AG08396 (cell line): ENCODE measurements at regions not wholly inside any gene's neighbourhood (a gene's known extent, or its start where the extent isn't known, plus 50 kb on each side); places are given as distances from the start of the nearest gene placed in this dataset.

Source experiments
- DNase-seq: peaks from one replicate; pipeline ENCODE4 v3.0.0; 2012; ENCODE audit warnings: low spot score, mixed read lengths

GRCh38 chr15:95567686-95568085 lies 762.8 kb upstream of the NR2F2 start:
- DNase-seq = no peak

GRCh38 chr15:95574053-95574452 lies 756.4 kb upstream of the NR2F2 start:
- DNase-seq = no peak

GRCh38 chr15:95577927-95578326 lies 752.6 kb upstream of the NR2F2 start:
- no peak for DNase-seq

DNA sequence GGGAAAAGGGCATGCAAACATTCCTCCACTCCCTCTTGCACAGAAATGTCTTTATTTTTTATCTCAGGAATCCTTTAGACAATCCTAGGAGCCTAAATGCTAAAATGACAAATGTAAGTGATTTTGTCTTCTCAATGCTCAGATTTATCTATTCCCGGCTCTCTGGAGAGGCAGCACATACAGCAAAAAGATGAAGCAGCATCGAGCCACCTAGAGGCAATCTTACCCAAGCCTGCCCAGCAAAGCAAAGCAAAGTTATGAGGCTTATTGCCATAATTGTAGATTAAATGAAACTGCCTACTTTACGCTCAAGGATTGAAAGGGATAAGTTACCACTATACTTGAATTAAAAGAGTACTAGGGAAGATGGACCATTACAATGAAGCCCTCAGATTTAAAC lies 750.4 kb upstream of the NR2F2 start:
- no peak for DNase-seq

GRCh38 chr15:95581595-95581994 lies 748.9 kb upstream of the NR2F2 start:
- no peak for DNase-seq

DNA sequence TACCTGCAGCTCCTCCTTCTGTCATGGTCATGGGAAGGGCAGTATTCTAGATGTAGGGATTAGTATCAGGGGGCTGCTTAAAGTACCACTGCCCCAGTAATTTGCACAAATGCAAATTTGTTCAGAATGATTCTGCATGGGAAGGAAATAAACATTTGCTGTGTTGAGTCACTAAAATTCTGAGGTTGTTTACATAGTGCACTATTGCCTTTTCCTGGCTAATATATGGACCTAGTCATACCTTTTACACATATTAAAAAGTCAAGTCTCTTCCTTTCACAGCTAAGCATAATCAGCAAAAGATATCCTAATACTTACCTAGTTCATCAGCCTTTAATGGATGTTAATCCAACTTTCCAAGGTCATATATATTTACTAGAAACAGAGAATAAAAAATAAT lies 746.4 kb upstream of the NR2F2 start:
- DNase-seq = no peak

DNA sequence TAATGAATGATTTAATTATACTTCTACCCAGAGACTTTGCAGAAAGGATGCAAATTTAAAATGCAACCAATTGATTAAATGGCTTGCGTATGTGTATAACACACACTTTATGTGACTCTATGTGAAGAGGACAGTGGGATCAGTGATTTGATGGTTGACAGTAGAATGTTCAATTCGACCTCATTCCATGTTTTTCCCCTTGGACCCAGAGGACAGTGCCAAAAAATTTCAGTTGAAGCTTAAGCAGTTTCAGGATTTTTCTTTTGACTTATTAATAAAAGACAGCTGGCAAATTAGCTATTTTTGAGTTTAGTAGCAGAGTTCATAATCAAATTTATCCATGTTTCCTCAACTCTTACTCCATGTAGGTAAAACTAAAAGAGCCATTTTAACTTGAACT lies 742.4 kb upstream of the NR2F2 start:
- no peak for DNase-seq

DNA sequence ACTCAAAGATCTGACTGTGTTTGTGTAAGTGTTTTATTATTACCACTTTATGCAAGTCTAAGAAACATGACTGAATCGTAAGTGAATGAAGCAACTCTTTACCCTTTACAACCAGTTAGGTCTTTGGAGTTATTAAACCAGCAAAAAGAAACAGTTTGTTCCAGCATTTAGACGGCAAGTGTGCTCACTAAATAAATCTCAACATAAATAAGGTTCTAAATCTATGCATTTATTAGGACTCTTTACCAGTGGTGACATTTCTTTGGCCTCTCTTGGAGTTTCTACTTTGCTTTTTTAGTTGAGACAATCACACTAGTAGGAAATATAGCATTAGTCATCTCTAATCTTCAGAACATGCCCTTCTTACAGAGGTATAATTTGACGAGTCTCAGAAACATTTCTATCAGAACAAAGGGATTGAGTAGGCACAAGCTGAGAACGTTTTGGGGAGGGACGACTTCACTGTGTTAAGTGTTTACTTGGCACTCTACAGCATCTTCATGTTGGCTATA lies 739.9 kb upstream of the NR2F2 start:
- no peak for DNase-seq

- DNase-seq = no peak
Observed at GRCh38 chr15:95591270-95591669, 739.2 kb upstream of the NR2F2 start.

DNA sequence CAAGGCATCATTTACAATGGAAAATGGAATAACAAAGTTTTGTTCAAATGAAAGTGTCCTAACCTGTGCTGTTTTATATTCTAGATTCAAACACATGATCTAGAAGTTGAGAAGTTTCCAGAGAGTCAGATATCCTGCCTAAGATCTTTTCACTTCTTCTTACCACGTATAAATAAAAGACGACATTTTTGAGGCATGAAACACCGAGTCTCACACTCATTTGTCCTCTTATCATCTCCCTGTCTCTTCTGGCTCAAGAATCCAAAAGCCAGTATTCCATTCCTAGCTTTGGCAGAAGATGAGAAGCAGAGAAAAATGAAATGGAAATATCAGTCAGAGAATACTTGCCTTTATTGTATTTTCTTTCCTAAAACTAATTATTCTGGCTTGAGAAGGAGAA lies 738.6 kb upstream of the NR2F2 start:
- DNase-seq = no peak

GRCh38 chr15:95594496-95594895 lies 736.0 kb upstream of the NR2F2 start:
- no peak for DNase-seq

- no peak for DNase-seq
Observed at GRCh38 chr15:95595759-95596158, 734.7 kb upstream of the NR2F2 start.

DNA sequence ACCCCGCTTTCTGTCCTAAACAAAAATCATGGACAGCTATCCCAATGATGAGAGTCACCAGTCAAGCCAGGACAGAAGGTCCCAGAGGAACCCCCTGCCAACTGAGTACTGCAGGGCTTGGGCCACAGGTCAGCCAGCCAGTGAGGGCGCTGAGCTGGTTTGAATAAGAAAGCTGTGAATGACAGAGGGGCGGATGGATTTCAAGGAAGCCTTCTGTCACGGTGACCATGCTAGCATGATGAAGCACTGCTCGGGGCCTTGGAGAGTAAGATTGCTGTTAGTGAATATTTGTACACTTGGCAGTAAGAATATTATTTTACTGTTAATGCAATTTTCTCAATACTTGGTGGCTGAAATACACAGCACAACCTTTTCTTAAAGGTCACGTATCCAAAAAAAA lies 734.0 kb upstream of the NR2F2 start:
- no peak for DNase-seq

GRCh38 chr15:95598251-95598855 lies 732.1 kb upstream of the NR2F2 start:
- no peak for DNase-seq

DNA sequence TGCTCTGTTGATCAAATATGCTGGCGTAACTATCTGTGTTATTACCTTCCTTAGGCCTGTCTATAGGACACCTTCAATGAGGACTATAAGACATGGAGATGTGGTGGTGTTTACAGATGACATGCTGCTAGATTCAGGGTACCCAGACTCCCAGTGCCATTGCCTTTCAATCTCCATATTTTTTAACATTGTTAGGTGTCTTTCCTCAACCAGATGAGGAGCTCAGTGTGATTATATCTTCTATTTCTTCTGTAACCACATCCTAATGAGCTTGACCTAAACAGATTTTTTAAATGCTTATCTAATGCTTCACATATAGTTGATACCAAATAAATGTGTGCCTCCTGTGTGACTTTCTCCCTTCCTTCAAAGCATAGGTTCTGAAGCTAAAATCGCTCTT lies 730.1 kb upstream of the NR2F2 start:
- DNase-seq = no peak

DNA sequence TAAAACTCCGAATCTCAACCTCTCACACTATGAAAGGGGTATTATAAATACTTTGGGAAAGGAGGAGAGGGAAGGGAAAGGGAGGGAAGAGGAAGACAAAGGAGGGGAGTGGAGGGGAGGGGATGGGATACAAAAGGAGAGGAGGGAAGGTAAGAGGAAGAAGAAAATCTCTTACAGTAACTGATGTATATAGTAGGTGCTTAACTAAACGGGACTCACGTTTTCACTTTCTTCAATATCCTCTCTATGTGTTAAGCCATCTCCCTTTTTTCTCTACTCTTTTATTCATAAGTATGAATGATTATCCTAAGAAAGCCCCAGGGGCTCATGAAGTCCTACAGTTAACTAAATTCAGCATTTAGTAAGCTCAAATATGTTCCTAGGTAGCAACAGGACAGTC lies 729.6 kb upstream of the NR2F2 start:
- DNase-seq = no peak

- DNase-seq = no peak
Observed at GRCh38 chr15:95601525-95601924, 729.0 kb upstream of the NR2F2 start.

GRCh38 chr15:95603802-95604201 lies 726.7 kb upstream of the NR2F2 start:
- DNase-seq = no peak

DNA sequence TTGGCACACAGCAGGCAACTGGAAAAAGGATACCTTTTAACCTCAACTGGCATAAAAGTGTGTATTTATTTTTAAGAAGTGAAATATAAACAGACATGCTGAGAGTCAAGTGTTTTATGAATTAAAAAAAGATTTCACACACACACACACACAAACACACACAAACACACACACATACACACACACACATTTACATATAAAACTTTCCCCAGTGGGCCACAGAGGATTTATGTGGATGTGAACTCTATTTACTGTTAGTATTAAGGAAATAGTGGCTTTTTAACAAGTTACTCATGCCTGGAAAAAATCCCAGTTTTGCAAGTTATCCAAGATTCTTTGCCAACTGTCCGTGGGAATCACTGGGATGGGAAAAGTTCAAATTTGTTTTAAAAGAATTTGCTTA lies 725.9 kb upstream of the NR2F2 start:
- peak; percentile 17 for DNase-seq

DNA sequence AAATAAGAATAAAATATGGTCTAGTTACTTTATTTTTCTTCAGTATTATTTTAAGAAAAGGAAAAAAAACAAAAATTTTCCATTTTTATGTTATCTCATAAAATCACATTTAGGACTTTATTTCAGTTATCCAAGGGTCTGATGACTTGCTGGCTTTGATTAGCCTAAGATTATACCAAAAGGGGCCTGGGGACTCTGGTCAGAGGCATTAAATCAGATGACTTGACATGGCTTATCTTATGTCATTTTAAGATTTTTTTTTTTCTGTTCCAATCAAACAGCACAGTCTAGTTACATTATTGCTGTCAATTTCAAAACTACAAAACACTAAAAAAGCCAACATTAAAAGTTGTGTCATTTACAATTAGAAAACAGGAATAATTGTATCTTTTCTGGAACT lies 725.4 kb upstream of the NR2F2 start:
- DNase-seq = no peak

DNA sequence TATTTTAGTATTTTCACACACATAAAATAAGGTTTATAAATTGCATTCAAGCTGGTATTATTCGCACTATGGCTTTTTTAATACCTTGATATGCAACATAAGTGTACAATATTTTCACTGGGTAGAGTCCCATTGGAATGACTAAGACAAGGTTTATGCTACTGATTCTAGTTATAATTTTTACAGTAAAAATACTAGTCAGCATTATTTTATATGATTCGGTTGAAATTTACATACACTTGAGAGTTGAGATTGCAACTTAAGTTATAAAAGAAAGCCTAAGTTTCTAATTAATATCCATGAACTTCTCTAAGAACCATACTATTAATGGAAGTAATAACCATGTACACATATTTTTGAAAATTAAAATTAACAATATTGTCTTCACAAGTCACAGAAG lies 723.9 kb upstream of the NR2F2 start:
- DNase-seq = no peak

- no peak for DNase-seq
Observed at GRCh38 chr15:95608371-95608770, 722.1 kb upstream of the NR2F2 start.

- DNase-seq = no peak
Observed at GRCh38 chr15:95609096-95609495, 721.4 kb upstream of the NR2F2 start.

- no peak for DNase-seq
Observed at GRCh38 chr15:95610945-95611344, 719.6 kb upstream of the NR2F2 start.

- no peak for DNase-seq
Observed at GRCh38 chr15:95615436-95615835, 715.1 kb upstream of the NR2F2 start.
